ENCODE measurements at regions not wholly inside any gene's neighbourhood (a gene's known extent, or its start where the extent isn't known, plus 50 kb on each side); places are given as distances from the start of the nearest gene placed in this dataset.

GRCh38 chr15:69663982-69664381 lies 211.4 kb downstream of the RPLP1 start:
- TF ChIP-seq POLR2AphosphoS5 (IDR thresholded peaks at IDR 0.05; ENCODE audit: insufficient read depth in 1 of 2, low read depth in 1 of 2) (no peak), POLR2A (IDR thresholded peaks at IDR 0.05) (no peak)
- TF ChIP-seq, protein P1, sequence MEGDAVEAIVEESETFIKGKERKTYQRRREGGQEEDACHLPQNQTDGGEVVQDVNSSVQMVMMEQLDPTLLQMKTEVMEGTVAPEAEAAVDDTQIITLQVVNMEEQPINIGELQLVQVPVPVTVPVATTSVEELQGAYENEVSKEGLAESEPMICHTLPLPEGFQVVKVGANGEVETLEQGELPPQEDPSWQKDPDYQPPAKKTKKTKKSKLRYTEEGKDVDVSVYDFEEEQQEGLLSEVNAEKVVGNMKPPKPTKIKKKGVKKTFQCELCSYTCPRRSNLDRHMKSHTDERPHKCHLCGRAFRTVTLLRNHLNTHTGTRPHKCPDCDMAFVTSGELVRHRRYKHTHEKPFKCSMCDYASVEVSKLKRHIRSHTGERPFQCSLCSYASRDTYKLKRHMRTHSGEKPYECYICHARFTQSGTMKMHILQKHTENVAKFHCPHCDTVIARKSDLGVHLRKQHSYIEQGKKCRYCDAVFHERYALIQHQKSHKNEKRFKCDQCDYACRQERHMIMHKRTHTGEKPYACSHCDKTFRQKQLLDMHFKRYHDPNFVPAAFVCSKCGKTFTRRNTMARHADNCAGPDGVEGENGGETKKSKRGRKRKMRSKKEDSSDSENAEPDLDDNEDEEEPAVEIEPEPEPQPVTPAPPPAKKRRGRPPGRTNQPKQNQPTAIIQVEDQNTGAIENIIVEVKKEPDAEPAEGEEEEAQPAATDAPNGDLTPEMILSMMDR (IDR thresholded peaks at IDR 0.05) = no peak

All from vagina (tissue), 2 donors.